Liver (tissue), 8 donors: ENCODE measurements at regions not wholly inside any gene's neighbourhood (a gene's known extent, or its start where the extent isn't known, plus 50 kb on each side); places are given as distances from the start of the nearest gene placed in this dataset.

Experiments used
- DNase-seq: peaks from one replicate; pipeline ENCODE4 v3.0.0-alpha.2; 2017; ENCODE audit warnings: low spot score
- H3K27ac ChIP-seq, 2 donors: one replicate each; pipeline ENCODE4 v1.7.0; 2013; ENCODE audit warnings: inconsistent platforms in 2 of 2, low read length in 2 of 2, control low read depth in 1 of 2, low read depth in 1 of 2, mild to moderate bottlenecking in 1 of 2
- H3K27me3 ChIP-seq, 4 donors: one replicate each; pipeline versions ENCODE4 v1.6.1 to v1.7.0; 2013; ENCODE audit warnings: low read length in 3 of 4, inconsistent platforms in 1 of 4, mild to moderate bottlenecking in 1 of 4, moderate library complexity in 1 of 4; ENCODE audit not compliant: control insufficient read depth in 4 of 4, insufficient read depth in 4 of 4
- H3K36me3 ChIP-seq, 4 donors: one replicate each; pipeline versions ENCODE4 v1.6.1 to v1.7.0; 2013; ENCODE audit warnings: low read length in 3 of 4, mild to moderate bottlenecking in 3 of 4, low read depth in 1 of 4, moderate library complexity in 1 of 4; ENCODE audit not compliant: control insufficient read depth in 4 of 4, insufficient read depth in 3 of 4
- H3K4me1 ChIP-seq, 4 donors: one replicate each; pipeline versions ENCODE4 v1.6.1 to v1.7.0; 2013; ENCODE audit warnings: low read length in 3 of 4, mild to moderate bottlenecking in 3 of 4, moderate library complexity in 1 of 4; ENCODE audit not compliant: control insufficient read depth in 4 of 4, insufficient read depth in 4 of 4
- H3K4me3 ChIP-seq, 3 donors: one replicate each; pipeline versions ENCODE4 v1.6.1 to v1.7.0; 2013; ENCODE audit warnings: low read length in 3 of 3, control low read depth in 1 of 3, low read depth in 1 of 3, mild to moderate bottlenecking in 1 of 3
- H3K9ac ChIP-seq, 2 donors: one replicate each; pipeline ENCODE4 v1.7.0; 2013; ENCODE audit warnings: low read length in 2 of 2, mild to moderate bottlenecking in 2 of 2, moderate library complexity in 2 of 2, control low read depth in 1 of 2, low read depth in 1 of 2
- H3K9me3 ChIP-seq, 4 donors: one replicate each; pipeline versions ENCODE4 v1.6.1 to v1.7.0; 2013; ENCODE audit warnings: low read length in 3 of 4; ENCODE audit not compliant: control insufficient read depth in 4 of 4
- ATF3 ChIP-seq: IDR thresholded peaks from 2 replicates; pipeline ENCODE4 v1.6.1; 2016; ENCODE audit warnings: antibody characterized with exemption
- CTCF ChIP-seq: fragments of 150-350 bp; IDR thresholded peaks from 2 replicates; pipeline ENCODE4 v1.5.1; 2017; ENCODE audit warnings: improper control_type of control experiment, low read depth, low read length; ENCODE audit not compliant: missing input control
- FOXA1 ChIP-seq: IDR thresholded peaks from 2 replicates; pipeline ENCODE4 v1.6.1; 2016; ENCODE audit warnings: antibody characterized with exemption
- FOXA2 ChIP-seq: IDR thresholded peaks from 2 replicates; pipeline ENCODE4 v1.6.1; 2016; ENCODE audit warnings: antibody characterized with exemption
- GABPA ChIP-seq, 2 donors: IDR thresholded peaks in 1 of 2; conservative IDR thresholded peaks in 1 of 2; 2 replicates each; pipeline ENCODE4 v1.6.1; 2016; ENCODE audit warnings: antibody characterized with exemption in 2 of 2, mild to moderate bottlenecking in 1 of 2, moderate library complexity in 1 of 2
- HNF4A ChIP-seq, 2 donors: conservative IDR thresholded peaks; 2 replicates each; pipeline ENCODE4 v1.6.1; 2016; ENCODE audit warnings: antibody characterized with exemption in 2 of 2, mild to moderate bottlenecking in 2 of 2
- HNF4G ChIP-seq: IDR thresholded peaks from 2 replicates; pipeline ENCODE4 v1.6.1; 2016; ENCODE audit warnings: antibody characterized with exemption
- JUND ChIP-seq, 2 donors: IDR thresholded peaks; 2 replicates each; pipeline ENCODE4 v1.6.1; 2016; ENCODE audit warnings: antibody characterized with exemption in 2 of 2
- MAX ChIP-seq: IDR thresholded peaks from 2 replicates; pipeline ENCODE4 v1.6.1; 2016; ENCODE audit warnings: antibody characterized with exemption
- NR2F2 ChIP-seq: IDR thresholded peaks from 2 replicates; pipeline ENCODE4 v1.6.1; 2016; ENCODE audit warnings: antibody characterized with exemption
- RAD21 ChIP-seq, 2 donors: IDR thresholded peaks; 2 replicates each; pipeline ENCODE4 v1.6.1; 2016; ENCODE audit warnings: antibody characterized with exemption in 2 of 2, mild to moderate bottlenecking in 2 of 2
- REST ChIP-seq: IDR thresholded peaks from 2 replicates; pipeline ENCODE4 v1.6.1; 2016; ENCODE audit warnings: antibody characterized with exemption, mild to moderate bottlenecking
- SP1 ChIP-seq: IDR thresholded peaks from 2 replicates; pipeline ENCODE4 v1.6.1; 2018; ENCODE audit warnings: antibody characterized with exemption, mild to moderate bottlenecking
- TAF1 ChIP-seq: conservative IDR thresholded peaks from 2 replicates; pipeline ENCODE4 v1.6.1; 2016; ENCODE audit warnings: antibody characterized with exemption, mild to moderate bottlenecking
- YY1 ChIP-seq: IDR thresholded peaks from 2 replicates; pipeline ENCODE4 v1.6.1; 2016; ENCODE audit warnings: antibody characterized with exemption, mild to moderate bottlenecking
- WGBS: extraction: QIAGEN DNeasy Blood & Tissue Kit; methylation state at CpG from one replicate; pipeline ENCODE4 v1.1.7; 2013; 5-methylcytosine and 5-hydroxymethylcytosine counted together
- donor health status: healthy.
- donor health status: healthy.
- donor health status: healthy.
- donor health status: healthy.
- donor health status: healthy.

- H3K9me3 ChIP-seq = no peaks in the 10 kb centered on the region
- H3K36me3 ChIP-seq = no peaks in the 10 kb centered on the region
- peaks cover 7 to 15% (median 9%) of the 10 kb centered on the region in 4 donors for H3K4me1 ChIP-seq
- WGBS = 8% methylated on average over 41 of the region's 41 CpGs
- no peak overlapping the region for H3K27ac ChIP-seq
- peak overlapping the region; percentile 17 to 38 for H3K9ac ChIP-seq
- DNase-seq = no peak
- TF ChIP-seq RAD21 (IDR thresholded peaks at IDR 0.05) (peak; percentile 19 to 57), HNF4G (no peak)
- no peaks in the 10 kb centered on the region for H3K27me3 ChIP-seq
- H3K4me3 ChIP-seq = peak overlapping the region in 1 of 3 donors; percentile 35
Measured at GRCh38 chr2:120441744-120442471, 96.0 kb downstream of the INHBB start.

- peak overlapping the region in 1 of 2 donors; percentile 4 for H3K27ac ChIP-seq
- peak overlapping the region in 2 of 3 donors; percentile 35 to 41 for H3K4me3 ChIP-seq
- H3K9ac ChIP-seq = peak overlapping the region; percentile 17 to 62
- TF ChIP-seq JUND (IDR thresholded peaks at IDR 0.05) = no peak
- TF ChIP-seq HNF4G = no peak
- no peak for TF ChIP-seq SP1
- no peak for TF ChIP-seq NR2F2
- no peak for TF ChIP-seq FOXA1
- no peak for TF ChIP-seq HNF4A (conservative IDR thresholded peaks at IDR 0.05)
- WGBS = 8% methylated on average over 16 of the region's 16 CpGs
- H3K4me1 ChIP-seq = peaks cover 7 to 15% (median 9%) of the 10 kb centered on the region in 4 donors
- H3K27me3 ChIP-seq = no peaks in the 10 kb centered on the region
- DNase-seq = no peak
- no peaks in the 10 kb centered on the region for H3K9me3 ChIP-seq
- H3K36me3 ChIP-seq = no peaks in the 10 kb centered on the region
Measured at GRCh38 chr2:120442541-120442922, 96.6 kb downstream of the INHBB start.

- H3K4me1 ChIP-seq = peaks cover 7 to 15% (median 9%) of the 10 kb centered on the region in 4 donors
- peak; percentile 44 for DNase-seq
- WGBS = 33% methylated on average over 50 of the region's 50 CpGs
- H3K4me3 ChIP-seq = peak overlapping the region in 2 of 3 donors; percentile 35 to 41
- H3K9me3 ChIP-seq = no peaks in the 10 kb centered on the region
- H3K27me3 ChIP-seq = no peaks in the 10 kb centered on the region
- no peak overlapping the region for H3K27ac ChIP-seq
- H3K36me3 ChIP-seq = no peaks in the 10 kb centered on the region
- TF ChIP-seq RAD21 (IDR thresholded peaks at IDR 0.05) = peak in 1 of 2 donors; percentile 43
- no peak for TF ChIP-seq REST
- no peak overlapping the region for H3K9ac ChIP-seq
Measured at GRCh38 chr2:120442923-120443571, 97.1 kb downstream of the INHBB start.

GRCh38 chr2:120443946-120444345 lies 98.0 kb downstream of the INHBB start:
- Histone ChIP-seq H3K4me1 (peaks cover 7 to 15% (median 9%) of the 10 kb centered on the region in 4 donors), H3K27ac (no peak overlapping the region), H3K27me3 (no peaks in the 10 kb centered on the region), H3K9ac (no peak overlapping the region), H3K36me3 (no peaks in the 10 kb centered on the region), H3K4me3 (no peak overlapping the region), H3K9me3 (no peaks in the 10 kb centered on the region)
- WGBS = 94% methylated on average over 4 of the region's 4 CpGs
- DNase-seq = no peak
- TF ChIP-seq ATF3 (no peak), JUND (IDR thresholded peaks at IDR 0.05) (no peak), GABPA (IDR thresholded peaks at IDR 0.05 in 1 of 2, conservative IDR thresholded peaks at IDR 0.05 in 1 of 2) (no peak), FOXA2 (no peak), MAX (no peak), SP1 (no peak), NR2F2 (no peak), YY1 (no peak), CTCF (no peak), RAD21 (IDR thresholded peaks at IDR 0.05) (no peak), HNF4A (conservative IDR thresholded peaks at IDR 0.05) (no peak), TAF1 (no peak)
